GM12864 (cell line): ENCODE measurements at regions not wholly inside any gene's neighbourhood (a gene's known extent, or its start where the extent isn't known, plus 50 kb on each side); places are given as distances from the start of the nearest gene placed in this dataset.

ENCODE experiments used
- DNase-seq: peaks from one replicate; pipeline ENCODE4 v3.0.0-alpha.2; 2011; ENCODE audit warnings: low read depth
- H3K4me3 ChIP-seq: 2 replicates; pipeline ENCODE4 v1.5.1; 2011; ENCODE audit warnings: mild to moderate bottlenecking, low read depth, low read length, control low read depth
- TF ChIP-seq, protein P1 (sequence below): IDR thresholded peaks from 2 replicates; pipeline ENCODE4 v1.5.1; 2011; ENCODE audit warnings: low read depth, mild to moderate bottlenecking, moderate library complexity, low read length, control low read depth, inconsistent platforms; ENCODE audit errors: missing control alignments

DNA sequence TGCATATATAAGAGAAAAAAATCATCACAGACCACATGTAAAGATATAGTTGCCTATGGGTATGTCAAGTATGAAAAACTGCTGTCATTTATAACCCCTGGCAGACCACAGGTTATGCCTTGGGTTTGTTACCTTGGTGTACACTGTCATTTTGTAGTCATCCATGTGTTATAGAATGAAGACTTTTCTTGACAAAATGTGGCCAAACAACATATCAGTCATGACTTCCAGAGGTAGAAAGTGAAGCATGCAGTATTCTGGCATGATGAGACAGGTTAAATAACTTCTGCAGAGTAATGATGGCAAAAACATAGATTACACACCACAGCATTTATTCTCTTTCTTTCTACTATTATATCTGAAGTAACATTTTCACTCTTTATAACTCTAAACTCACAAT, 74.9 kb upstream of the NEUROD1 start:
- TF ChIP-seq, protein P1, sequence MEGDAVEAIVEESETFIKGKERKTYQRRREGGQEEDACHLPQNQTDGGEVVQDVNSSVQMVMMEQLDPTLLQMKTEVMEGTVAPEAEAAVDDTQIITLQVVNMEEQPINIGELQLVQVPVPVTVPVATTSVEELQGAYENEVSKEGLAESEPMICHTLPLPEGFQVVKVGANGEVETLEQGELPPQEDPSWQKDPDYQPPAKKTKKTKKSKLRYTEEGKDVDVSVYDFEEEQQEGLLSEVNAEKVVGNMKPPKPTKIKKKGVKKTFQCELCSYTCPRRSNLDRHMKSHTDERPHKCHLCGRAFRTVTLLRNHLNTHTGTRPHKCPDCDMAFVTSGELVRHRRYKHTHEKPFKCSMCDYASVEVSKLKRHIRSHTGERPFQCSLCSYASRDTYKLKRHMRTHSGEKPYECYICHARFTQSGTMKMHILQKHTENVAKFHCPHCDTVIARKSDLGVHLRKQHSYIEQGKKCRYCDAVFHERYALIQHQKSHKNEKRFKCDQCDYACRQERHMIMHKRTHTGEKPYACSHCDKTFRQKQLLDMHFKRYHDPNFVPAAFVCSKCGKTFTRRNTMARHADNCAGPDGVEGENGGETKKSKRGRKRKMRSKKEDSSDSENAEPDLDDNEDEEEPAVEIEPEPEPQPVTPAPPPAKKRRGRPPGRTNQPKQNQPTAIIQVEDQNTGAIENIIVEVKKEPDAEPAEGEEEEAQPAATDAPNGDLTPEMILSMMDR, result no peak
- DNase-seq, result no peak
- no peak overlapping the region for H3K4me3 ChIP-seq

DNA sequence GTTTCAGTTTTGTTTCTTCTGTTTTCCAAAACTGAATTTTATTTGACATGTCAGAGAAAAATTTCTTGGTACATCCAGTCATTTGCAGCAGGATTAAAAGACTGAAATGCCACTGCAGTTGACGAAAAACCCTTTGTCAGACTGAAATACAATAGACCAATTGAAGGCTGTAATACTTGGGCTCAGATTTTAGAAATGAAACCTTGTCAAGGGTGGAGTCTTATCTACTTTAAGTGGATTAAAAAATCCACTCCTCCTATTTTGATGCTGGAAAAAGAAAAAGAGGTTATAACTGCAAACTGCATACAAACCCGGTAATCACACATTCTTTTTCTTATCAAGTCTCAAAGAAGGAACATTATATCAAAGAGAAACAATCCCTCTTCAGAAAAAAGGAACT, 80.2 kb upstream of the NEUROD1 start:
- TF ChIP-seq, protein P1, result no peak
- DNase-seq, result no peak
- H3K4me3 ChIP-seq, result no peak overlapping the region

DNA sequence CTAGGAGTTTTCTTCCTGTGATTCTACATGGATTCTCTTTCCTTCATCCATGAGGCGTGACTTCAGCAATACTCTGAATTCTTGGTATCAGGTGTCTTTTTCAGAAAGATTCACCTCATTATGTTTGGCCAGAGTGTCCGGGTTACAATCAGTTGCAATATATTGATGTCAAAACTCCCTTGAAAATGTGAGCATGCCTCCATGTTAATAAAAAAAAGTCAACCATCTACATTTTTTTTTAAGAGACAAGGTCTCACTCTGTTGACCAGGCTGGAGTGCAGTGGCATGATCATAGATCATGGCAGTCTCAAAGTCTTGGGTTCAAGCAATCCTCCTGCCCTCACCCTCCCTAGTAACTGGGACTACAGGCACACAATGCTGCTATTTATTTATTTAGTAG, 80.9 kb upstream of the NEUROD1 start:
- TF ChIP-seq, protein P1, result no peak
- H3K4me3 ChIP-seq, result no peak overlapping the region
- DNase-seq, result no peak

DNA sequence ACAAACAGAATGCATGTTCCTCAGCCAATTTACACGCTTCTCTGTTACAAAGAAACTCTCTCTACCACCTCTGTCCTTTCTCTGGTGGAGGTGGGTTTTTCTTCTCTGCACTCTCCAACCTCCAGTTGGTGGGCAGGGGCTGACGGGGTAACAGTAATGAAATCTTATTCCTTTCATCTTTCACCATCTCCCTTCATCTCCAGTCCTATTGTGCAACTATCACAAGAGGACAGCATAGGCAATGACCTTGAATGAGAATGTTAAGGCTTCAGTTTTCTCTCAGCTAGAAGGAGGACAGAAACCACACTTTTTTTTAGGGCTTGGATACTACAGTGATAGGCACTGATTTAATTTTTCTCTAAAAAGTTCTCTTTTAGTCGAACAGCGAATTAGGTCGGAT, 81.7 kb upstream of the NEUROD1 start:
- TF ChIP-seq, protein P1, result no peak
- no peak overlapping the region for H3K4me3 ChIP-seq
- DNase-seq, result no peak

DNA sequence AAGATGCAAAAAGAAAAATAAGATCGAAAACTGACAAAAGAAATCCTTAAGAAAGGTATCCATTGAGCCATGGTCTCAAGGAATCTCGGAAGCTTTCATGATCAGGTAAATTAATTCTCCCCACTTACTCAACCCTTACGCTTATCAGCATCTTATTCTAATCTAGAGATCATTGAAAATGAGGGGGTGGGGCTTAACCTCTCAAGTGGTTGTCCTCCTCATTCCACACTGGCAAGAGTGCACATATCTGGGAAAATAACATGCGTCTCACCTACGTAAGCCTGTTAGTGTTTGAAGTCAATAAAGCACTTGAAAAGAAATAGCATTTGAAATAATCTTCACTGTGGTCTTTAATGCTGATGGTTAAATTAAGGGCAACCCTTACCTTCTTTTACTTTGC, 82.5 kb upstream of the NEUROD1 start:
- no peak for DNase-seq
- H3K4me3 ChIP-seq, result no peak overlapping the region
- TF ChIP-seq, protein P1, result no peak

DNA sequence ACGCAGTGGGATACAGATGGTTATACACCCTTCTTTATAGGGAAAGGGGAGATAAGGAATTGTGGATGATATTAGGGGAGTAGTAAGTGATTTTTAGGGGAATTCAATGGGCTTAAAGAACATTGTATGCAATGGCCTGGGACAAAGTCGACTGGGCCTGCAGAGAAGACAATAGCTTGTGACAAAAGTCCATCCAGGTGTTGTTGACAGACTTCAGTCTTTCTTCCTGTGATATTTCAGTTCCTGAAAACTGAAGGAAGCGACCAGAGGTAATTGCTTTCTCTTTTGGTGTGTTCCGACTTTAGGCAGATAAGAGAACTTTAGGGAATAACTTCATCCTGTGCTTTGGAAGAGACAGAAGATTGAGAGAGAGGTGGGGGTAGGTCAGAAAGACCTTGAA, 83.1 kb upstream of the NEUROD1 start:
- no peak for DNase-seq
- TF ChIP-seq, protein P1, result no peak

DNA sequence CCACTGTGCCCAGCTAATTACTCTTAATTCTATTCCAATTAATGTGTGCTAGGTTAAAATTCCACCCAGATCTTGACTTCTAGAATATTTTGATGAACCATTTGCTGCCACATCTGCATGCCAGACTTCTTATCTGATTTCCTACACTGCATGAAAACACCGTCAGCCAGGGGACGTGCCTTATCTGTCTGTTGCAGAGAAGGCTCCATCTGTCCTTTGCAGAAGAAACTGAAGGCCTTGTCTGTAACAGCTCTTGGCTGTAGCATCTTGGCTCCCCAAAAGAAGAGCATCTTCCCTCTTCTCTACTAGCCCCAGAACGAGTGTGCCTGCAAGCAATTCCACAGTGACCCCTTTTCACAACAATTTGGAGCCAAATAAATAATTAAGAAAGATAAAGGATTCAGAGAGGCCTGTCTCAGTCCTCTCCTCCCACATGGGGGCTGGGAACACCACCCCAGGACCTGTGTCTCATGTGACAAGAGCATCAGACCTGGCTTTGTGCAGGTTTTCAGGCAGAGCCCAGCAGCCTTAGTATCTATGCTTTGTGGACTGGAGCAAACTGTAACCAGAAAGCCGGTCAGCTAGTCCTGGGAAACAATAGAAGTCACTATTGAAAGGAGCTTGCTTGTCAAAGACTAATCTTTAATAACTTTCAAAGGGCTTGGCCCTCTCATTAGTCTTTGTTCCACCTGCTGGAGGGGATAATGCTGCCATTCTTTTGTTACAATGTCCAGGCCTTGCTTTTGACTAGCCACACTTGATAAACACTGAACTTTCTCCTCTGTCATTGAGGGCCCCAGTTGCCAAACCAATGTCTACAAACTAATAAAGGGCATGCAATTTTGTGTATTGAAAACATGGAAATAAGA, 84.0 kb upstream of the NEUROD1 start:
- H3K4me3 ChIP-seq, result no peak overlapping the region
- DNase-seq, result no peak
- TF ChIP-seq, protein P1, result no peak

More for the DNA sequence above, 83.1 kb upstream of the NEUROD1 start:
- no peak overlapping the region for H3K4me3 ChIP-seq
